ENCODE measurements at regions not wholly inside any gene's neighbourhood (a gene's known extent, or its start where the extent isn't known, plus 50 kb on each side); places are given as distances from the start of the nearest gene placed in this dataset.

DNA sequence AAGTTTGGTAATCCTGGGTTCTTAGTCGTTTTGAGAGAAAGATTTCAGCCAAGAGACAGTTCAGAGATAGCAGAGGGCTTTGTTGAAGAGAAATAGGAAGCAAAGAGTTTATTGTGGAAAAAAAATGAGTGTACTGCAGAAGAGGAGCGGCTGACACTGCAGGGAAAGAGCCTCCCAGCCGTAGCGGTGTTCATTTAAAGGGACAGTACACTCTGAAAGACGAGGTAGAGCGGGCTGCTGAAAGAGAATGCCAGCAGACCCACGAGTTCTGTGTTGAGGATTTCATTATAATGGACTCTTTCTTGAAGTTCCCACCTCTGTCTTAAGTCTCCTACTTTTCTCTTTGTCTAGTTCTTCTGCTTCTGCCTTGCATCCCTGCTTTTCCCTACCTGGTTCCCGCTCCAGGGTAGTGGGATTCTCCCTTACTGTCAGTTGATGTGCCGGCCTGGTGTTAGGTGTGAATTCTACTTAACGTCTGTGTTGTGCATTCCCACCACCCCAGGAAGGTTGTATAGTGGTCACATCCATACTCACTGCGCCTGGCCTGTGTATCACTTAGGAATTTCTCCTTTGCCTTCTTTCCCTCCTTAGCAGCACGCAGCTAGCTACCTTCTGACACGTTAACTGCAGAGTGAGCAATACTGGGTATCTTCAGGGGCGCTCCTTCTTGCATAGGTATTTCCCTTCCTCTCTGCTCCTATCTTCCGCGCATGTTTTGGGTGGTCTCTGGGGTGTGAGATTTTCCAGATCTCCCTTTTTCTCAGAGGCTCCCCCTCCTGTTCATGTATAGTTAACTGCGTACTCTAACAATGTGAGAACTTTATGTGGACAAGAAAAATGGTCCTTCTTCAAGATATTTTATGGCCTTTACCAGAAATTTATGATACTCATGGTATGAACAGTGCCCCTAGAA is 164.5 kb downstream of the PTH2R start:
- H3K4me1 Mint-ChIP-seq (ENCODE audit: unreplicated experiment) = no peaks in the 10 kb centered on the region
- DNase-seq (ENCODE audit: extremely low spot score, unreplicated experiment) = no peak
- H3K27ac Mint-ChIP-seq = no peak overlapping the region
- no peaks in the 10 kb centered on the region for H3K36me3 Mint-ChIP-seq
- H3K4me3 Mint-ChIP-seq = no peak overlapping the region
- H3K9me3 Mint-ChIP-seq = no peaks in the 10 kb centered on the region
- peaks cover 19% of the 10 kb centered on the region for H3K27me3 Mint-ChIP-seq
- peak; percentile 37 for TF ChIP-seq CTCF (conservative IDR thresholded peaks at IDR 0.05)

- Mint-ChIP-seq H3K4me3 (no peak overlapping the region), H3K27ac (no peak overlapping the region), H3K4me1 (ENCODE audit: unreplicated experiment) (no peaks in the 10 kb centered on the region), H3K9me3 (no peaks in the 10 kb centered on the region), H3K27me3 (peaks cover 19% of the 10 kb centered on the region), H3K36me3 (no peaks in the 10 kb centered on the region)
- DNase-seq (ENCODE audit: extremely low spot score, unreplicated experiment) = no peak
- TF ChIP-seq CTCF (conservative IDR thresholded peaks at IDR 0.05) = no peak
Measured at GRCh38 chr2:208571764-208572131, 165.2 kb downstream of the PTH2R start.

DNA sequence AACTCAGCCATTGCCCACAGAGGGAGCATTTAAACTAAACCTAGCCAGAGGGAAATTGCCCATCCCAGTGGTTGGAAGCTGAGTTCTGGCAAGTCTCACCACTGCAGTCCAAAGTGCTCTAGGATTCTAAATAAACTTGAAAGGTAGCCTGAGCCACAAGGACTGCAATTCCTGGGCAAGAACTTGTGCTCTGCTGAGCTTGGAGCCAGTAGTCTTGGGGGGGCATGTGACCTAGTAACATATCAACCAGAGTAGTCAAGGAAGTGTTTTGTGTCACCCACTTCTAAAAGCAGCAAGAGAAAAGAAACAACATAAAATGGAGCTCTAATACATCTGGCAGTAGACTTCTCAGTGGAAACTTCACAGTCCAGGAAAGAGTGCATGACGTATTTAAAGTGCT is 167.0 kb downstream of the PTH2R start:
- Mint-ChIP-seq H3K27ac (no peak overlapping the region), H3K36me3 (no peaks in the 10 kb centered on the region), H3K27me3 (peaks cover 19% of the 10 kb centered on the region), H3K9me3 (no peaks in the 10 kb centered on the region), H3K4me1 (ENCODE audit: unreplicated experiment) (no peaks in the 10 kb centered on the region), H3K4me3 (no peak overlapping the region)
- TF ChIP-seq CTCF (conservative IDR thresholded peaks at IDR 0.05) = no peak
- no peak for DNase-seq (ENCODE audit: extremely low spot score, unreplicated experiment)

- H3K9me3 Mint-ChIP-seq = no peaks in the 10 kb centered on the region
- no peaks in the 10 kb centered on the region for H3K36me3 Mint-ChIP-seq
- DNase-seq (ENCODE audit: extremely low spot score, unreplicated experiment) = no peak
- H3K4me3 Mint-ChIP-seq = no peak overlapping the region
- peaks cover 4% of the 10 kb centered on the region for H3K27me3 Mint-ChIP-seq
- no peak for TF ChIP-seq CTCF (conservative IDR thresholded peaks at IDR 0.05)
- no peak overlapping the region for H3K27ac Mint-ChIP-seq
- H3K4me1 Mint-ChIP-seq (ENCODE audit: unreplicated experiment) = no peaks in the 10 kb centered on the region
Measured at GRCh38 chr2:208579678-208580077, 173.1 kb downstream of the PTH2R start.

DNA sequence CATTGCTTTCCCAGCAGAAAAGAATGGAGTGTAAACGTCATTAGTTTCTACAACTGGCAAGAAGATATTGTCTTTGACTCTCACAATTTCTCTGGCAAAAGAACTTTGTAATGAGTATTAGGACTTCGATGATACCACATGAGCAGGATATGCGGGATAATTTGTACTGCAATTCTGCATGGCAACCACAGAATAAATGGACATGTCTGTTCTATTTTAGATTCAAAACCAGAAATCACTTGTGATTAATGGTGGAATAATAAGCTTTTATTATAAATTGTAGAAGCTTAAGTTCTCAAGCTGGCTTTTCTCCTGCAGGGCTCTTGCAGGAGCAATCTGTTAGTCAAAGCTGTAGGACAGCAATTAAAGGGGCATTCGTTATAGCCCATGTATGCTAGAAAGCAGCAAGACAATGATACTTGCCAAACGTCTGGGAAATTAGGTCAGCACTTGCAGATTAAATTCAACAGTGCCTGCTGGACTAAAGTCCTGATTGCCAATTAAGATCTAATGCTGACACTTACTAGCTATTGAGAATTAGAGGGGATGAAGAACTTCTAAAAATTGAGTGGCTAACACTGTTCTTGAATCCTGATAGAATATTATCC is 177.9 kb downstream of the PTH2R start:
- Mint-ChIP-seq H3K4me1 (ENCODE audit: unreplicated experiment) (no peaks in the 10 kb centered on the region), H3K4me3 (no peak overlapping the region), H3K9me3 (no peaks in the 10 kb centered on the region), H3K27ac (no peak overlapping the region), H3K27me3 (peaks cover 3% of the 10 kb centered on the region), H3K36me3 (no peaks in the 10 kb centered on the region)
- TF ChIP-seq CTCF (conservative IDR thresholded peaks at IDR 0.05) = no peak
- no peak for DNase-seq (ENCODE audit: extremely low spot score, unreplicated experiment)
